NB4 (cell line): ENCODE measurements at regions not wholly inside any gene's neighbourhood (a gene's known extent, or its start where the extent isn't known, plus 50 kb on each side); places are given as distances from the start of the nearest gene placed in this dataset.

ENCODE experiments used
- DNase-seq: peaks from one replicate; pipeline ENCODE4 v3.0.0; 2010; ENCODE audit warnings: low read depth
- H3K4me3 ChIP-seq: one replicate; pipeline ENCODE4 v1.5.1; 2011; ENCODE audit warnings: mild to moderate bottlenecking, low read depth, low read length, moderate library complexity
- CTCF ChIP-seq: IDR thresholded peaks from one replicate; pipeline ENCODE4 v1.5.1; 2012; ENCODE audit warnings: low read depth, low read length
- MAX ChIP-seq: IDR thresholded peaks from 2 replicates; pipeline ENCODE4 v1.6.1; 2011; ENCODE audit warnings: low read depth, low read length
- MYC ChIP-seq: IDR thresholded peaks from 2 replicates; pipeline ENCODE4 v1.6.1; 2011; ENCODE audit warnings: low read depth, low read length
- POLR2A ChIP-seq: IDR thresholded peaks from 2 replicates; pipeline ENCODE4 v1.6.1; 2011; ENCODE audit warnings: mild to moderate bottlenecking; ENCODE audit not compliant: insufficient read length; ENCODE audit errors: extremely low read depth

GRCh38 chr10:28915989-28916588 is 238.8 kb downstream of the BAMBI start:
- H3K4me3 ChIP-seq: no peak overlapping the region
- TF ChIP-seq MAX (no peak), CTCF (no peak), MYC (no peak), POLR2A (no peak)
- DNase-seq: no peak

GRCh38 chr10:28920091-28920490 is 242.8 kb downstream of the BAMBI start:
- DNase-seq: no peak
- no peak for TF ChIP-seq MAX
- TF ChIP-seq POLR2A: no peak
- no peak for TF ChIP-seq MYC
- no peak for TF ChIP-seq CTCF
- H3K4me3 ChIP-seq: no peak overlapping the region

- TF ChIP-seq MYC (no peak), MAX (no peak), POLR2A (no peak), CTCF (no peak)
- H3K4me3 ChIP-seq: no peak overlapping the region
- no peak for DNase-seq
These were observed 244.8 kb downstream of the BAMBI start for GRCh38 chr10:28922127-28922526.

GRCh38 chr10:28922861-28923260 is 245.5 kb downstream of the BAMBI start:
- DNase-seq: no peak
- no peak for TF ChIP-seq POLR2A
- TF ChIP-seq MYC: no peak
- TF ChIP-seq MAX: no peak
- TF ChIP-seq CTCF: no peak
- H3K4me3 ChIP-seq: no peak overlapping the region

- no peak for TF ChIP-seq MAX
- no peak for TF ChIP-seq MYC
- no peak for TF ChIP-seq POLR2A
- no peak for TF ChIP-seq CTCF
- no peak overlapping the region for H3K4me3 ChIP-seq
- no peak for DNase-seq
These were observed 247.4 kb downstream of the BAMBI start for GRCh38 chr10:28924717-28925116.

- H3K4me3 ChIP-seq: no peak overlapping the region
- DNase-seq: no peak
- no peak for TF ChIP-seq MYC
- no peak for TF ChIP-seq POLR2A
- TF ChIP-seq MAX: no peak
These were observed 247.9 kb downstream of the BAMBI start for GRCh38 chr10:28925121-28925663.
